ENCODE measurements at regions not wholly inside any gene's neighbourhood (a gene's known extent, or its start where the extent isn't known, plus 50 kb on each side); places are given as distances from the start of the nearest gene placed in this dataset.

DNA sequence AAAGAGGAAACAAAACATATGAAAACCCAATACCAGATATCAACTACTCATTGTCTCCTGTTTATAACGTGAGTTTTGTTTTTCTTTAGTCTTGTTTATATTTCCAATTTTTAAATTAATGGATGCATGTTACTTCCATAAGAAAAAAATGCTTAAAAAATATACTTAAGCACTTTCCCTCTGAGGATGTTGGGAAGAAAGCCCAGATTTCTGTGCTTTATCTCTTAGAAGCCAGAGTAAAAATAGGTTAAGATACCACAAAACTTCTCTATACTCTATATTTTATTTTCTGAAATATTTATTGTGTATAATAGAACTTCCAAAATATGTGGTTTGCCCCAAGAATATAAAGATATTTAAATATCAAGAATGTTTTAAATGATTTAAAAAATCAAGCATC, 633.9 kb downstream of the STK39 start:
- Histone ChIP-seq H3K4me2 (ENCODE audit: low read length) (no peak overlapping the region), H3K9ac (ENCODE audit: low read length) (no peak overlapping the region), H3K4me3 (ENCODE audit: low read length) (no peak overlapping the region), H4K20me1 (ENCODE audit: insufficient read depth, low read length) (no peaks in the 10 kb centered on the region), H3K9me3 (ENCODE audit: insufficient read depth, low read length) (no peaks in the 10 kb centered on the region), H3K36me3 (replicated peaks; ENCODE audit: low read depth, low read length) (no peaks in the 10 kb centered on the region), H3K79me2 (ENCODE audit: low read length) (no peaks in the 10 kb centered on the region), H3K27ac (ENCODE audit: low read length) (no peak overlapping the region), H3K4me1 (ENCODE audit: low read length) (peaks cover 5% of the 10 kb centered on the region; the same call in 1 of the 2 replicates), H3K27me3 (ENCODE audit: low read depth, low read length) (no peaks in the 10 kb centered on the region), H2AFZ (ENCODE audit: low read depth, low read length) (no peak overlapping the region)
- TF ChIP-seq EZH2phosphoT487 (IDR thresholded peaks at IDR 0.05; ENCODE audit: low read depth): no peak
- TF ChIP-seq, protein P1, sequence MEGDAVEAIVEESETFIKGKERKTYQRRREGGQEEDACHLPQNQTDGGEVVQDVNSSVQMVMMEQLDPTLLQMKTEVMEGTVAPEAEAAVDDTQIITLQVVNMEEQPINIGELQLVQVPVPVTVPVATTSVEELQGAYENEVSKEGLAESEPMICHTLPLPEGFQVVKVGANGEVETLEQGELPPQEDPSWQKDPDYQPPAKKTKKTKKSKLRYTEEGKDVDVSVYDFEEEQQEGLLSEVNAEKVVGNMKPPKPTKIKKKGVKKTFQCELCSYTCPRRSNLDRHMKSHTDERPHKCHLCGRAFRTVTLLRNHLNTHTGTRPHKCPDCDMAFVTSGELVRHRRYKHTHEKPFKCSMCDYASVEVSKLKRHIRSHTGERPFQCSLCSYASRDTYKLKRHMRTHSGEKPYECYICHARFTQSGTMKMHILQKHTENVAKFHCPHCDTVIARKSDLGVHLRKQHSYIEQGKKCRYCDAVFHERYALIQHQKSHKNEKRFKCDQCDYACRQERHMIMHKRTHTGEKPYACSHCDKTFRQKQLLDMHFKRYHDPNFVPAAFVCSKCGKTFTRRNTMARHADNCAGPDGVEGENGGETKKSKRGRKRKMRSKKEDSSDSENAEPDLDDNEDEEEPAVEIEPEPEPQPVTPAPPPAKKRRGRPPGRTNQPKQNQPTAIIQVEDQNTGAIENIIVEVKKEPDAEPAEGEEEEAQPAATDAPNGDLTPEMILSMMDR (IDR thresholded peaks at IDR 0.05; ENCODE audit: low read depth, low read length): no peak

DNA sequence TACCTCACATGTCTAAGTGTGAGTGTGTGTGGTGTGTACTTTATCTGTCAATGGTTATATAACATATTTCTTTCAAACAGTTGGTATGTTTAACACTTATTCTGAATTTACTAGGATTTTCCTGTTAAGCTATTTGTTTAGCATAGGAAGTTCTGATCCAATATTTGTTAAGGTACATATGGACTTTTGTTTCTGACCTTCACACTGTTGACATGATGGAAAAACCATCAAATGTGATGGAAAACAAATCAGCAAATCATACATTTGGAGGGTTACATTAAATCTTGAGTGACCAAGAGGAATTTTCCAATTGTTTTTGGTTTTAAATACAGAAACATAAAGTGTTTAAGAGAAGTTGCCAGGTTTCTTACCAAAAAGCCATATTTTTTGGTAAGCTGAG, 638.9 kb downstream of the STK39 start:
- no peaks in the 10 kb centered on the region for H3K79me2 ChIP-seq (ENCODE audit: low read length)
- H3K4me3 ChIP-seq (ENCODE audit: low read length): no peak overlapping the region
- H3K4me1 ChIP-seq (ENCODE audit: low read length): no peaks in the 10 kb centered on the region
- no peak overlapping the region for H3K27ac ChIP-seq (ENCODE audit: low read length)
- H3K27me3 ChIP-seq (ENCODE audit: low read depth, low read length): no peaks in the 10 kb centered on the region
- no peaks in the 10 kb centered on the region for H3K36me3 ChIP-seq (replicated peaks; ENCODE audit: low read depth, low read length)
- H2AFZ ChIP-seq (ENCODE audit: low read depth, low read length): no peak overlapping the region
- H3K4me2 ChIP-seq (ENCODE audit: low read length): no peak overlapping the region
- H4K20me1 ChIP-seq (ENCODE audit: insufficient read depth, low read length): no peaks in the 10 kb centered on the region
- H3K9me3 ChIP-seq (ENCODE audit: insufficient read depth, low read length): no peaks in the 10 kb centered on the region
- TF ChIP-seq, protein P1 (IDR thresholded peaks at IDR 0.05; ENCODE audit: low read depth, low read length): no peak
- TF ChIP-seq EZH2phosphoT487 (IDR thresholded peaks at IDR 0.05; ENCODE audit: low read depth): no peak
- H3K9ac ChIP-seq (ENCODE audit: low read length): no peak overlapping the region

DNA sequence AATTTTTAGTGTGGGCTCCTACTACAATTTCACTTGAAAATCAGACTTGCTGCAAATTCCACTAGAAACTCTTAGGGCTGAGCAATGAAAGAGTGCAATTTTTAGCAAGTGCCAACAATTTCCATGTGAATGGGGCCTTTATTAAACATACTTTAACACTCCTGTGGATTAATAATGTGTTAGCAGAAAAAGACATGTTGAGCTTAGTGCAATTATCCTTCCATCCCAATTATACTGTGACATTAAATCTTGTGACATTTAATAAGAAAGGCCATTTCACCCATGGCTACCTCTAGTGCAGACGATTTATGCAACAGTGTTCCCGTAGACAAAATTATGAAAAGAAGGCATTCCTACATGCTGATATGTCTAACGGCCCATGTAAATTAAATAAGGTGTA, 639.7 kb downstream of the STK39 start:
- no peaks in the 10 kb centered on the region for H3K36me3 ChIP-seq (replicated peaks; ENCODE audit: low read depth, low read length)
- TF ChIP-seq, protein P1 (IDR thresholded peaks at IDR 0.05; ENCODE audit: low read depth, low read length): no peak
- TF ChIP-seq EZH2phosphoT487 (IDR thresholded peaks at IDR 0.05; ENCODE audit: low read depth): no peak
- no peak overlapping the region for H3K9ac ChIP-seq (ENCODE audit: low read length)
- H3K4me3 ChIP-seq (ENCODE audit: low read length): no peak overlapping the region
- H3K4me2 ChIP-seq (ENCODE audit: low read length): no peak overlapping the region
- H3K27ac ChIP-seq (ENCODE audit: low read length): no peak overlapping the region
- no peaks in the 10 kb centered on the region for H3K9me3 ChIP-seq (ENCODE audit: insufficient read depth, low read length)
- H2AFZ ChIP-seq (ENCODE audit: low read depth, low read length): no peak overlapping the region
- no peaks in the 10 kb centered on the region for H3K27me3 ChIP-seq (ENCODE audit: low read depth, low read length)
- no peaks in the 10 kb centered on the region for H3K79me2 ChIP-seq (ENCODE audit: low read length)
- H4K20me1 ChIP-seq (ENCODE audit: insufficient read depth, low read length): no peaks in the 10 kb centered on the region
- H3K4me1 ChIP-seq (ENCODE audit: low read length): no peaks in the 10 kb centered on the region

DNA sequence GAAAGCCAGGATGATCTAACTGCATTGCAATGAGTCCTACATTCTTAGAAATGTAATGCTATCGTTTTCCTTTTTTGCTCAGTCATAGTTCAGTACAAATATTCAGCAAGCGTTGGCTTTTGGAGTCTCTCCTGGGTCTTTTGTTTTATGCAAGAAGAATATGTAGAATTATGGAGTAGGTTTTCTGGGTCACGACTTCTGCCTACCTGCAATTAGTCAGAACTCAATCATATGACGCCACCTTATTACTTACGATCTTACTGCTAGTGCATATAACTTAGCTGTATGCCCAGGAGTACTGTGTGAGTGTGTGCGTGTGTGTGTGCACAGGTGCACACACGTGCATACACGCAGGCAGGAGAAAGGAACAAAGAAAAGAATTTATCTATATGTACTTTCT, 640.2 kb downstream of the STK39 start:
- no peak overlapping the region for H3K4me2 ChIP-seq (ENCODE audit: low read length)
- H3K79me2 ChIP-seq (ENCODE audit: low read length): no peaks in the 10 kb centered on the region
- H4K20me1 ChIP-seq (ENCODE audit: insufficient read depth, low read length): no peaks in the 10 kb centered on the region
- no peak overlapping the region for H2AFZ ChIP-seq (ENCODE audit: low read depth, low read length)
- H3K9ac ChIP-seq (ENCODE audit: low read length): no peak overlapping the region
- H3K4me3 ChIP-seq (ENCODE audit: low read length): no peak overlapping the region
- no peaks in the 10 kb centered on the region for H3K27me3 ChIP-seq (ENCODE audit: low read depth, low read length)
- no peak for TF ChIP-seq EZH2phosphoT487 (IDR thresholded peaks at IDR 0.05; ENCODE audit: low read depth)
- TF ChIP-seq, protein P1 (IDR thresholded peaks at IDR 0.05; ENCODE audit: low read depth, low read length): no peak
- no peaks in the 10 kb centered on the region for H3K36me3 ChIP-seq (replicated peaks; ENCODE audit: low read depth, low read length)
- no peak overlapping the region for H3K27ac ChIP-seq (ENCODE audit: low read length)
- H3K9me3 ChIP-seq (ENCODE audit: insufficient read depth, low read length): no peaks in the 10 kb centered on the region
- peaks cover 4% of the 10 kb centered on the region; the same call in 1 of the 2 replicates for H3K4me1 ChIP-seq (ENCODE audit: low read length)

All from OCI-LY3 (cell line).